ENCODE measurements at regions not wholly inside any gene's neighbourhood (a gene's known extent, or its start where the extent isn't known, plus 50 kb on each side); places are given as distances from the start of the nearest gene placed in this dataset.

DNA sequence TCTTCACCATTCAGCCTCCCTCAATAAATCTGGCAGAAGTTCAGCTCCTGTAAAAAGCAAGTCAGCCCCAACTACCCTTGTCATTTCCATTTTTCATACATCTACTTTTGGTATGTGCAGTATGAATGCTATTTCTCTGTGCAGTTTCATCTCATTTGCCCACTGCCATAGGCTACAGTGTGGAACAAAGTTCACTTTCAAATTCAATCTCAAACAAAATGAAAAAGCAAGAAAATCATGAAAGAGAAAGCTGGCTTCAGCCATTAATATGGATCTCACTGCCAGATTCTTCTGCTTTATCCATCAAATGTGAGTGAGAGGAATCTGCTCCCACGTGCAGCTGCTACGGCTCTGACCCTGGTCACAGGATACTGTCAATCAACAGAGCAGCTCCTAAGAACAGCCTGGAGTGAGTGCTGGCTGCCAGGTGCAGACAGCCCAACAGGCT lies 494.2 kb downstream of the ZNF608 start:
- H3K27ac Mint-ChIP-seq = no peak overlapping the region
- peaks cover 2% of the 10 kb centered on the region for H3K9me3 Mint-ChIP-seq
- ATAC-seq (ENCODE audit: low read depth) (no peak), DNase-seq (no peak)
- no peak overlapping the region for H3K4me3 Mint-ChIP-seq
- H3K27me3 Mint-ChIP-seq = no peaks in the 10 kb centered on the region
- no peaks in the 10 kb centered on the region for H3K36me3 Mint-ChIP-seq
- no peaks in the 10 kb centered on the region for H3K4me1 Mint-ChIP-seq
- POLR2A ChIA-PET = no interaction called here

DNA sequence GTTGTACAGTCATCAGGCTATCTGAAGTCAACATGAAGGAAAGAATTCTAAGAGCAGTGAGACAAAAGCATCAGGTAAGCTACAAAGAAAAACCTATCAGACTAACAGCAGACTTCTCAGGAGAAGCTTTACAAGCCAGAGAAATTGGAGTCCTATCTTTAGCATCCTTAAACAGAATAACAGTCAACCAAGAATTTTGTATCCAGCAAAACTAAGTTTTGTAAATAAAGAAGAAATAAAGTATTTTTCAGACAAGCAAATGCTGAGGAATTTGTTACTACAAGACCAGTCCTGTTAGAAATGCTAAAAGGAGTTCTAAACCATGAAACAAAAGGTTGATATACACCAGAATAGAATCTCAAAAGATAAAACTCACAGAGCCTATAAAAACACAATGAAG lies 501.2 kb downstream of the ZNF608 start:
- Mint-ChIP-seq H3K27ac (no peak overlapping the region), H3K4me3 (no peak overlapping the region), H3K36me3 (no peaks in the 10 kb centered on the region), H3K9me3 (peaks cover 5% of the 10 kb centered on the region), H3K4me1 (no peaks in the 10 kb centered on the region), H3K27me3 (no peaks in the 10 kb centered on the region)
- ATAC-seq (ENCODE audit: low read depth) = no peak
- no peak for DNase-seq
- POLR2A ChIA-PET = no interaction called here

GRCh38 chr5:124240732-124241131 lies 505.7 kb downstream of the ZNF608 start:
- Mint-ChIP-seq H3K9me3 (peaks cover 7% of the 10 kb centered on the region), H3K27me3 (no peaks in the 10 kb centered on the region), H3K27ac (no peak overlapping the region), H3K4me3 (no peak overlapping the region), H3K36me3 (no peaks in the 10 kb centered on the region), H3K4me1 (no peaks in the 10 kb centered on the region)
- DNase-seq = no peak
- POLR2A ChIA-PET = no interaction called here
- no peak for ATAC-seq (ENCODE audit: low read depth)

DNA sequence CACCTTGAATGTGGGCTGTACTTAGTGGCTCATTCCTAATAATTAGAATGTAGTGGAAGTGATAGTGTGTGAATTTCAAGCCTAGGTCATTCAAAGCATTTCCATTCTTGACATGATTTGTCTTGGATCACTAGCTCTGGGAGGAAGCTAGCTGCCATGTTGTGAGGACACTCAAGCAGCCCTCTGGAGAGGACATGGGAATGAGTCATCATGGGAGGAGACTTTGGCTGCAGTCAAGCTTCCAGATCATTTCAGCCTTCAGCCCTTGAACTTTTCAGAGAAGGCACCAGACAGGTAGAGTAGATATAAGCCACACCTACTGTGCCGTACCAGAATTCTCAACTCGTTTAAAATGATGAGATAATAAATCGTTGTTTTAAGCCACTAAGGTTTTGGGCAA lies 506.9 kb downstream of the ZNF608 start:
- no peaks in the 10 kb centered on the region for H3K36me3 Mint-ChIP-seq
- POLR2A ChIA-PET = no interaction called here
- H3K27ac Mint-ChIP-seq = no peak overlapping the region
- H3K4me3 Mint-ChIP-seq = no peak overlapping the region
- ATAC-seq (ENCODE audit: low read depth) = no peak
- no peaks in the 10 kb centered on the region for H3K4me1 Mint-ChIP-seq
- DNase-seq = no peak
- peaks cover 5% of the 10 kb centered on the region for H3K9me3 Mint-ChIP-seq
- H3K27me3 Mint-ChIP-seq = no peaks in the 10 kb centered on the region

DNA sequence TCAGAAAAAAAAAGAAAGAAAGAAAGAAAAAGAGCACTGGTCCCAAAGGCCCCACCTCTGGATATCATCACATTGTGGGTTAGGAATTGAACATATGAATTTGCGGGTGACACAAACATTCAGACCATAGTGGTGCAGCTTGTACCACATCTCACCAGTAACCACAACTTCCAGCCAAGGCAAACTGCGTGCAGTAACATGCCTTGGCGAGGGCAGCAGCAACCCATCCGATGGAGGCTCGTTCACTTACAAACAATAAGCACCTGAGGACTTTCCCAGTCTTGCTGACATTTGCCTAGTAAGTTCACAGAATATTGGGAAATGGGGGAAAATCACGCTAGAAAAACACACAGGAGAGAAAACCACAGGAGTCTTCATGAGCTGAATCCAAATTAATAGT lies 508.1 kb downstream of the ZNF608 start:
- no peak for ATAC-seq (ENCODE audit: low read depth)
- POLR2A ChIA-PET = no interaction called here
- H3K27me3 Mint-ChIP-seq = no peaks in the 10 kb centered on the region

GRCh38 chr5:124237206-124237695 lies 509.2 kb downstream of the ZNF608 start:
- POLR2A ChIA-PET = no interaction called here

More for the DNA sequence above, 508.1 kb downstream of the ZNF608 start:
- DNase-seq = no peak
- H3K9me3 Mint-ChIP-seq = peaks cover 5% of the 10 kb centered on the region
- no peaks in the 10 kb centered on the region for H3K36me3 Mint-ChIP-seq
- no peaks in the 10 kb centered on the region for H3K4me1 Mint-ChIP-seq
- H3K27ac Mint-ChIP-seq = no peak overlapping the region
- no peak overlapping the region for H3K4me3 Mint-ChIP-seq

GRCh38 chr5:124236361-124237205 lies 509.9 kb downstream of the ZNF608 start:
- no peak for DNase-seq
- no peak for ATAC-seq (ENCODE audit: low read depth)
- Mint-ChIP-seq H3K27ac (no peak overlapping the region), H3K36me3 (no peaks in the 10 kb centered on the region), H3K9me3 (peaks cover 3% of the 10 kb centered on the region), H3K27me3 (no peaks in the 10 kb centered on the region), H3K4me3 (no peak overlapping the region), H3K4me1 (no peaks in the 10 kb centered on the region)
- POLR2A ChIA-PET = no interaction called here

More at GRCh38 chr5:124237206-124237695, 509.2 kb downstream of the ZNF608 start:
- H3K27ac Mint-ChIP-seq = no peak overlapping the region
- H3K36me3 Mint-ChIP-seq = no peaks in the 10 kb centered on the region
- no peaks in the 10 kb centered on the region for H3K27me3 Mint-ChIP-seq
- no peaks in the 10 kb centered on the region for H3K4me1 Mint-ChIP-seq
- H3K4me3 Mint-ChIP-seq = no peak overlapping the region
- ATAC-seq (ENCODE audit: low read depth) (no peak), DNase-seq (no peak)
- H3K9me3 Mint-ChIP-seq = peaks cover 5% of the 10 kb centered on the region

GRCh38 chr5:124235576-124235975 lies 510.9 kb downstream of the ZNF608 start:
- DNase-seq = no peak
- H3K36me3 Mint-ChIP-seq = no peaks in the 10 kb centered on the region
- no peaks in the 10 kb centered on the region for H3K4me1 Mint-ChIP-seq
- H3K4me3 Mint-ChIP-seq = no peak overlapping the region
- ATAC-seq (ENCODE audit: low read depth) = no peak
- no peaks in the 10 kb centered on the region for H3K27me3 Mint-ChIP-seq
- H3K27ac Mint-ChIP-seq = no peak overlapping the region
- POLR2A ChIA-PET = no interaction called here
- peaks cover 2% of the 10 kb centered on the region for H3K9me3 Mint-ChIP-seq

- POLR2A ChIA-PET = no interaction called here
- H3K4me3 Mint-ChIP-seq = no peak overlapping the region
These were observed 511.5 kb downstream of the ZNF608 start for GRCh38 chr5:124234770-124235562.

GRCh38 chr5:124234022-124234769 lies 512.2 kb downstream of the ZNF608 start:
- Mint-ChIP-seq H3K27ac (no peak overlapping the region), H3K36me3 (no peaks in the 10 kb centered on the region), H3K27me3 (no peaks in the 10 kb centered on the region), H3K4me3 (no peak overlapping the region), H3K4me1 (no peaks in the 10 kb centered on the region), H3K9me3 (no peaks in the 10 kb centered on the region)
- no peak for ATAC-seq (ENCODE audit: low read depth)
- no peak for DNase-seq
- POLR2A ChIA-PET = no interaction called here

More at GRCh38 chr5:124234770-124235562, 511.5 kb downstream of the ZNF608 start:
- Mint-ChIP-seq H3K4me1 (no peaks in the 10 kb centered on the region), H3K36me3 (no peaks in the 10 kb centered on the region), H3K27ac (no peak overlapping the region), H3K9me3 (peaks cover 2% of the 10 kb centered on the region), H3K27me3 (no peaks in the 10 kb centered on the region)
- ATAC-seq (ENCODE audit: low read depth) = no peak
- DNase-seq = no peak

DNA sequence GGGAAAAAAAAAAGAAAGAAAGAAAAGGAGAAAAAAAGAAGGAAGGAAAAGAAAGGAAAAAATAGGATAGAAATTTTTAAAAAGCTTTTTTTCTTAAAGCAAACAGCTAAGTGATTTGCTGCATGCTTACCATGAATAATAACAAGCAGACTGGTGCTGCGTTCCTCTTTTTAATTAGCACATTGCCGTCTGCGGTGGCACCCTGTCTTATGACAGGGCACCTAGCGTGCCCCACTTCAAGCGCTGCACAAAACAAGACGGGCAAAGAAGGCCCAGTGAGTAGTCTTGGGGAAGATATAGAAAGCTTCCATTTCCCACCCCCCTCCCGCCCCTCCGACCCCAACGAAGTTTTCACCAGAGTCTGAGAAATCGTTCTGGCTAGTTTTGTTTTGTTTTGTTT lies 513.9 kb downstream of the ZNF608 start:
- Mint-ChIP-seq H3K27me3 (no peaks in the 10 kb centered on the region), H3K36me3 (no peaks in the 10 kb centered on the region), H3K4me3 (no peak overlapping the region), H3K9me3 (no peaks in the 10 kb centered on the region), H3K4me1 (no peaks in the 10 kb centered on the region), H3K27ac (no peak overlapping the region)
- DNase-seq (no peak), ATAC-seq (ENCODE audit: low read depth) (no peak)
- POLR2A ChIA-PET = no interaction called here

DNA sequence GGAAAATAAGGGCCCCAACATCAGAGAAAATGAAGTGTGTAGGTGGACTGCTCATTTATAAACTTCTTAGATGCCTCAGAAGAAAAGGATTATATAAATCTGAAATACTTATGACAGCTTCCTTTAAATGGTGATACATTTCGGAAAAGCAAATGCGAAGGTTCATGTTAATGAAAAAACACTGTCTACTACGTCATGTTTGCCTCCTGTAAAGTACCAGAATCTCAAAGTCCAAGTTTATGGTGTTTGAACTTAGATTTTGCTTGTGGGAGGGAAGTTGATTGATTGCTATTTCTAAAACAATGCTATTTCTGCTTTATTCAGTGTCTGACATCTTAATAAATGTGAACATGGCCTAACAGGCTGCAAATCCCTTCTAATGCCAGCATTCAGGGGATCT lies 514.6 kb downstream of the ZNF608 start:
- DNase-seq = no peak
- Mint-ChIP-seq H3K27me3 (no peaks in the 10 kb centered on the region), H3K27ac (no peak overlapping the region), H3K4me3 (no peak overlapping the region), H3K36me3 (no peaks in the 10 kb centered on the region), H3K4me1 (no peaks in the 10 kb centered on the region), H3K9me3 (no peaks in the 10 kb centered on the region)
- ATAC-seq (ENCODE audit: low read depth) = no peak
- POLR2A ChIA-PET = no interaction called here

DNA sequence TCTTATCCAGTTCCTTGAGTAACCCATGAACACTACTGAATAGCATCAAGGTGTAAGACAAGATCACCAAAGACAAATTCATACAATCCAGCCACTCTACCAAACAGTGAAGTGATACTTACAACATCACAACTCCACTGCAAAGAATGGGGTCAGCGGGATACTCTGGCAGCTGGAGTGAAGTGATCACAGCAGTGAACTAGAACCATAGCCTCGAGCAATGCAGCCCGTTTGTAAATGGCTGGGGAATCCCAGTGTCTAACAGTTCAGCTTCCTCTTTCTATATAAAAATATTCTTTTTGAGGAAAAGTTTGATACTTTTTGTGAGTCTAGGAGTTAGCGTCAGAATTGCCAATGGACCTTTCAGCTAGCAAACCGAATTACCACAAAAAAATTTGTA lies 515.2 kb downstream of the ZNF608 start:
- Mint-ChIP-seq H3K4me1 (no peaks in the 10 kb centered on the region), H3K9me3 (no peaks in the 10 kb centered on the region), H3K36me3 (no peaks in the 10 kb centered on the region), H3K27me3 (no peaks in the 10 kb centered on the region), H3K27ac (no peak overlapping the region), H3K4me3 (no peak overlapping the region)
- POLR2A ChIA-PET = no interaction called here
- DNase-seq (no peak), ATAC-seq (ENCODE audit: low read depth) (no peak)

Data from activated naive CD8-positive, alpha-beta T cell treated with anti-CD3 and anti-CD28 coated beads, Interleukin-2, amount 10 ng/mL, durations not matched to agents 7 days and 5 days (primary cell).